ENCODE measurements at regions not wholly inside any gene's neighbourhood (a gene's known extent, or its start where the extent isn't known, plus 50 kb on each side); places are given as distances from the start of the nearest gene placed in this dataset.

DNA sequence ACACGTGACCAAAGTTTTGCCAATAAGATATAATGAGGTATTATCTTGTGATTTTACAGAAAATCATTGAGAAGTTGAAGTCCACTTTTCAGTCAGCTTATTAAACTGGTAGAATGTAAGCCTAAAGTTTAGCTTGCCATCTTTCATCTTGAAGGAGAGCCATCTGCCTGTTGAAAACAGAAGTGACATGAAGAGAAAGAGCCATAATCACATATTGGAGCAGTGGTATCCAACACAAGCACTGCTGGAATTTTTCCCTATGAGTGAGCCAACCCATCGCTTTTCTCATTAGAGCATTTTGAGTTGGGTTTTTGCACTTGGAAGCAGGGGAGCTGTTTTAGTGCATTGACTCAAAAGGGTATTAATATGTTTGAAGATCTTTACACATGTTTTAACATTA is 117.6 kb upstream of the FERD3L start:
- TF ChIP-seq, protein P1, sequence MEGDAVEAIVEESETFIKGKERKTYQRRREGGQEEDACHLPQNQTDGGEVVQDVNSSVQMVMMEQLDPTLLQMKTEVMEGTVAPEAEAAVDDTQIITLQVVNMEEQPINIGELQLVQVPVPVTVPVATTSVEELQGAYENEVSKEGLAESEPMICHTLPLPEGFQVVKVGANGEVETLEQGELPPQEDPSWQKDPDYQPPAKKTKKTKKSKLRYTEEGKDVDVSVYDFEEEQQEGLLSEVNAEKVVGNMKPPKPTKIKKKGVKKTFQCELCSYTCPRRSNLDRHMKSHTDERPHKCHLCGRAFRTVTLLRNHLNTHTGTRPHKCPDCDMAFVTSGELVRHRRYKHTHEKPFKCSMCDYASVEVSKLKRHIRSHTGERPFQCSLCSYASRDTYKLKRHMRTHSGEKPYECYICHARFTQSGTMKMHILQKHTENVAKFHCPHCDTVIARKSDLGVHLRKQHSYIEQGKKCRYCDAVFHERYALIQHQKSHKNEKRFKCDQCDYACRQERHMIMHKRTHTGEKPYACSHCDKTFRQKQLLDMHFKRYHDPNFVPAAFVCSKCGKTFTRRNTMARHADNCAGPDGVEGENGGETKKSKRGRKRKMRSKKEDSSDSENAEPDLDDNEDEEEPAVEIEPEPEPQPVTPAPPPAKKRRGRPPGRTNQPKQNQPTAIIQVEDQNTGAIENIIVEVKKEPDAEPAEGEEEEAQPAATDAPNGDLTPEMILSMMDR (IDR thresholded peaks at IDR 0.05 in 8 of 11, conservative IDR thresholded peaks at IDR 0.05 in 3 of 11): no peak
- TF ChIP-seq POLR2AphosphoS5 (IDR thresholded peaks at IDR 0.05): no peak
